HFFc6 (cell line): ENCODE measurements at regions not wholly inside any gene's neighbourhood (a gene's known extent, or its start where the extent isn't known, plus 50 kb on each side); places are given as distances from the start of the nearest gene placed in this dataset.

Source experiments
- DNase-seq: peaks from one replicate; pipeline ENCODE4 v3.0.0-alpha.2; 2018
- H3K27ac Mint-ChIP-seq: 2 replicates; pipeline ENCODE4 v1.8.0; 2020; ENCODE audit warnings: mild to moderate bottlenecking, mixed read lengths
- H3K27me3 Mint-ChIP-seq: 2 replicates; pipeline ENCODE4 v1.8.0; 2021; ENCODE audit warnings: mild to moderate bottlenecking, moderate library complexity, mixed read lengths; ENCODE audit not compliant: insufficient read depth
- H3K36me3 Mint-ChIP-seq: 2 replicates; pipeline ENCODE4 v1.8.0; 2021; ENCODE audit warnings: low read depth, mixed read lengths
- H3K4me1 Mint-ChIP-seq: 2 replicates; pipeline ENCODE4 v1.8.0; 2020; ENCODE audit warnings: low read depth, mixed read lengths
- H3K4me3 Mint-ChIP-seq: 2 replicates; pipeline ENCODE4 v1.8.0; 2020; ENCODE audit warnings: mild to moderate bottlenecking, moderate library complexity, mixed read lengths
- H3K9me3 Mint-ChIP-seq: 2 replicates; pipeline ENCODE4 v1.8.0; 2020; ENCODE audit warnings: mild to moderate bottlenecking, mixed read lengths
- TF ChIP-seq, protein P1 (sequence below): fragments of 200-600 bp; sonication (generic); IDR thresholded peaks from 2 replicates; pipeline ENCODE4 v1.5.0; 2021; ENCODE audit warnings: antibody characterized with exemption, mild to moderate bottlenecking

- Mint-ChIP-seq H3K4me3 (no peak overlapping the region), H3K36me3 (no peaks in the 10 kb centered on the region), H3K27ac (no peak overlapping the region), H3K4me1 (no peaks in the 10 kb centered on the region), H3K27me3 (no peaks in the 10 kb centered on the region), H3K9me3 (peaks cover 6% of the 10 kb centered on the region)
- DNase-seq: no peak
- TF ChIP-seq, protein P1, sequence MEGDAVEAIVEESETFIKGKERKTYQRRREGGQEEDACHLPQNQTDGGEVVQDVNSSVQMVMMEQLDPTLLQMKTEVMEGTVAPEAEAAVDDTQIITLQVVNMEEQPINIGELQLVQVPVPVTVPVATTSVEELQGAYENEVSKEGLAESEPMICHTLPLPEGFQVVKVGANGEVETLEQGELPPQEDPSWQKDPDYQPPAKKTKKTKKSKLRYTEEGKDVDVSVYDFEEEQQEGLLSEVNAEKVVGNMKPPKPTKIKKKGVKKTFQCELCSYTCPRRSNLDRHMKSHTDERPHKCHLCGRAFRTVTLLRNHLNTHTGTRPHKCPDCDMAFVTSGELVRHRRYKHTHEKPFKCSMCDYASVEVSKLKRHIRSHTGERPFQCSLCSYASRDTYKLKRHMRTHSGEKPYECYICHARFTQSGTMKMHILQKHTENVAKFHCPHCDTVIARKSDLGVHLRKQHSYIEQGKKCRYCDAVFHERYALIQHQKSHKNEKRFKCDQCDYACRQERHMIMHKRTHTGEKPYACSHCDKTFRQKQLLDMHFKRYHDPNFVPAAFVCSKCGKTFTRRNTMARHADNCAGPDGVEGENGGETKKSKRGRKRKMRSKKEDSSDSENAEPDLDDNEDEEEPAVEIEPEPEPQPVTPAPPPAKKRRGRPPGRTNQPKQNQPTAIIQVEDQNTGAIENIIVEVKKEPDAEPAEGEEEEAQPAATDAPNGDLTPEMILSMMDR: no peak
Measured at GRCh38 chr7:83708531-83708930, 59.6 kb upstream of the SEMA3E start.

DNA sequence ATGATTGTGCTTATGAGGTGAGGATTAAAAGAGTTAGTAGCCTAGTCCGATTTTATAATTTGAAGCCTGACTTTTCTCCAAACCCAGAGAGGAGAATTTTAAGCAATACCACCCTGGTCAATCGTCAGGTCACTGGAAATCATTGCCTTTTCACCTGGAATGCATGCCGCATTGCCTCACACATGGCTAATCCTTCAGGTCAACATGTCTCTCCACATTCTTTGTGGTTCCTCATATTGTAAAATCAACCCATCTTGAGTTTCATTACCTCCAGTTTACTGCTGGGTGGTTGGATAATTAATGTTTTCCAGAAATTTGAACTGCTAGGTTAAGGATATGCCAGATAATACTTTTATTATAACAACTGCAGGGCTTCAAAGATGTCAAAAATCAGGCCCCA is 55.6 kb upstream of the SEMA3E start:
- Mint-ChIP-seq H3K4me1 (no peaks in the 10 kb centered on the region), H3K9me3 (peaks cover 6% of the 10 kb centered on the region; the same call in 1 of the 2 replicates), H3K27ac (no peak overlapping the region), H3K27me3 (no peaks in the 10 kb centered on the region), H3K36me3 (no peaks in the 10 kb centered on the region), H3K4me3 (no peak overlapping the region)
- DNase-seq: no peak
- TF ChIP-seq, protein P1: no peak

DNA sequence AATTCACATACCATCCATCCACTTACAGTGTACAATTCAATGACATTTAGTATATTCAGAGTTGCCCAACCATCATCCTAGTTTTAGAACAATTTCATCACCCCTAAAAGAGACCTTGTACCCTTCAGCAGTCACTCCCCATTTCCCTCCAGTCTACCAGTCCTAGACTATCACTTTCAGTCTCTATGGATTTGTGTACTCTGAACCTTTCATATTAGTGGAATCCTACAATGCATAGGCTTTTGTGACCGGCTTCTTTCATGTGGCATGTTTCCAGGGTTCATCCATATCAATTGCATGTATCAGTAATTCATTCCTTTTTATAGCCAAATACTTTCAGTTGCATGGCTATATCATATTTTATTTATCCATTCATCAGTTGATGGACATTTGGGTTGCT is 53.5 kb upstream of the SEMA3E start:
- Mint-ChIP-seq H3K4me3 (no peak overlapping the region), H3K27me3 (no peaks in the 10 kb centered on the region), H3K27ac (no peak overlapping the region), H3K9me3 (peaks cover 6% of the 10 kb centered on the region; the same call in 1 of the 2 replicates), H3K36me3 (no peaks in the 10 kb centered on the region), H3K4me1 (no peaks in the 10 kb centered on the region)
- DNase-seq: no peak
- TF ChIP-seq, protein P1: no peak

DNA sequence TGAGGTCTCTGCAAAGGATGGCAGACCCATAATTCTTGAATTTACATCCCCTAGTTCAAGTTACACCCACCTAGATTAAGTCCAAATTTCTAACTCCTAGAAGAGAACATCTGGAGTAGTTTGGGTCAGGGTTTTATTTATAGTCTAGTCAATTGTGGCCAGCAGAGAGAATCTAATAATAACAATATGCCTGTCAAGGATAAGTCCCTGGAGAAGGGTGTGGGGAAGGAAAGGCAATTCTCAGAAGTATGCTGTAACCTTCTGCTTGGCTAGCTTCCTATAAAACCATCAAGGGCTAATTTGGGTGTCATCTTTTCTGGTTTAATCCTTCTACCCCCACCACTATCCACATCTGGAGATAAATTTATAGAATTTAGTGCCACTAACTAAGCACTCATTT is 52.8 kb upstream of the SEMA3E start:
- no peak overlapping the region for H3K4me3 Mint-ChIP-seq
- no peaks in the 10 kb centered on the region for H3K4me1 Mint-ChIP-seq
- peaks cover 11% of the 10 kb centered on the region for H3K9me3 Mint-ChIP-seq
- H3K36me3 Mint-ChIP-seq: no peaks in the 10 kb centered on the region
- no peak for DNase-seq
- H3K27ac Mint-ChIP-seq: no peak overlapping the region
- no peaks in the 10 kb centered on the region for H3K27me3 Mint-ChIP-seq
- TF ChIP-seq, protein P1: no peak
